GM19351 (cell line): ENCODE measurements at regions not wholly inside any gene's neighbourhood (a gene's known extent, or its start where the extent isn't known, plus 50 kb on each side); places are given as distances from the start of the nearest gene placed in this dataset.

Experiments
- ATAC-seq: cut with Tn5 transposase; IDR thresholded peaks from one replicate; pipeline ENCODE4 v1.9.1; 2021; ENCODE audit warnings: mild to moderate bottlenecking, moderate library complexity; ENCODE audit not compliant: unreplicated experiment

DNA sequence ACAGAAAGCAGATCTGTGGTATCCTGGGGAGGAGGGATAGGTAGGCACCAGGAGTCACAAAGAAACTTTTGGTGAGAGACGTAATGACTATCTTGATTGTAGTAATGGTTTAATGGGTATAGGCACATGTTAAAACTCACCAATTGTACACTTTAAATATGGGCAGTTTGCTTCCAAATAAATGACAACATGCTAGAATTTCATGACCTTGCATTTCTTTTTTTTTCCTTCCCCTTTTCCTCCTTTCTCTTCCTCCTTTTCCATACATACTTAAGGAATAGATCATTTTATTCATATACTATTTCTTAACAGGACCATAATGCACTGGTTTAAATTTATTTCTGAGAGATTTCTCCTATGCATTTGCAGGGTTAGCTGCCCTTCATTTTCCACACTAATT is 341.8 kb downstream of the TMEM182 start:
- no peak for ATAC-seq

DNA sequence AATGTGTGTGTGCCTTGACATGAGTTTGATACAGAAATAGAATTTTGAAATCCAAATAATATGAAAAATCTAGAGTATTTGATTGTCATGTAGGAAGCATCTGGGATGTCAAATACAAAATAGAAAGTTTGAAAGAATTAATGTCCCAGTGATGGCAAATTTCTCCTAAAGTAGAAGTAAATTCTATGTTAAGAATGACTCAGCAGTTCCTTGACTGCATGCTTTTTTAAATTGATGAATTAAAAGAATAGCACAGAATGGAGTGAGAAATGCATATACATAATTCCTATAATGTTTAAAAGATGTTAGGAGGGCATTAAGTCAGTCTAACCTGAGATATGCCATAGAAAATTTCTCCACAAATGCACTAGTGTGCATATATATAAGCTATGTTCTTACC is 357.5 kb downstream of the TMEM182 start:
- no peak for ATAC-seq

DNA sequence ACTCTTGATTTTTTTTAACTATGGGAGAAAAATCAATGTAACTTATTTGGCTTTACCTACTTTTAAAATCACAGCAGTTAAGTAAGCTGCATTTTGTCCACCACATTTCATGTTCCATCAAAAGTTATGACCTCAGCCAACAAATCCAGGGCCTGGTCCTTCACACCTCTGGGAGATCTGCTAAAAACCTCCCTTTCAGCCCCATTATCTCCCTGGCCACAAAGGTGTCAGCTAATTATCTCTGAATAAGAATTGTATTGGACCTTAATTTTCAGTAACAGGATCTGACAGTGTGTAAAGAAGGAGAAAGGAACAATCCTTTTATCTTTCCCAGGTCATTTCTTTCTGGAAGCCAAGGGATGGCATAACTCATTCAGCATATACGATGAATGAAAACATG is 359.3 kb downstream of the TMEM182 start:
- no peak for ATAC-seq

DNA sequence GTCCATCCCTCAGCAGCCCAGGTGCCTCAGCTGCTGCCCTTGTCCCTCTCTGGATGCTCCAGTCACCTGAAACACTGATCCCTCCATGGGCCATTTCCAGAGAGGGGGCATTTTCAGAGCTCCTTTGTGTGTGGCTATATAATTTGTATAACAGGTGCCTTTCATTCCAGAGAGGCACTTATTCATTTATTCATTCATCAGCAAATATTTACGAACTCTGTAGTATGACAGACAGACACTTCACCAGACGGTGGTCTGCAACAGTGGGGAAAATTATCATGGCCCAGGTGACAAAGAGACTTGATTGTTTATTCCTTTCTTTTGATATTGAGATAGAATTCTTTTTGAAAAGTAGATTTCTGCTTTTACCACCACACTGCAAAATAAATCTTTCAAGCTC is 361.7 kb downstream of the TMEM182 start:
- ATAC-seq, result no peak

DNA sequence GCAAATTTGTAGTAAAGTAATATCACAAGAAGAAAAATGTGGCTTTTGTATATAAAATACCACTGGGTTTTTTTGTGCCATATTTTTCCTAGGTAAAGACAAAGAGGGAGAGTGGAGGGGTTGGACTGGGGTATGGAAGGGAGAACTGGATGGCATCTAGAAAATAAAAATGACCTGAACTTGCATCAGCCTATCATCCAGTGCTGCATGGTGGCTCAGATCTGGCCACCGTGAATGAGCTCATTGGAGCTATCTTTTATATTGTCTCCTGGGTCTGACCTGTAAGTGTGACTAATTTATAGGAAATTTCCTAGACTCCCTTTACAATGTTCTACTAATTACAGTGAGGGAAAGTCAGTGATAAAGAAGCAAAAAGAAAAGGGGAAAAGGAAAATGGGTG is 369.0 kb downstream of the TMEM182 start:
- no peak for ATAC-seq

DNA sequence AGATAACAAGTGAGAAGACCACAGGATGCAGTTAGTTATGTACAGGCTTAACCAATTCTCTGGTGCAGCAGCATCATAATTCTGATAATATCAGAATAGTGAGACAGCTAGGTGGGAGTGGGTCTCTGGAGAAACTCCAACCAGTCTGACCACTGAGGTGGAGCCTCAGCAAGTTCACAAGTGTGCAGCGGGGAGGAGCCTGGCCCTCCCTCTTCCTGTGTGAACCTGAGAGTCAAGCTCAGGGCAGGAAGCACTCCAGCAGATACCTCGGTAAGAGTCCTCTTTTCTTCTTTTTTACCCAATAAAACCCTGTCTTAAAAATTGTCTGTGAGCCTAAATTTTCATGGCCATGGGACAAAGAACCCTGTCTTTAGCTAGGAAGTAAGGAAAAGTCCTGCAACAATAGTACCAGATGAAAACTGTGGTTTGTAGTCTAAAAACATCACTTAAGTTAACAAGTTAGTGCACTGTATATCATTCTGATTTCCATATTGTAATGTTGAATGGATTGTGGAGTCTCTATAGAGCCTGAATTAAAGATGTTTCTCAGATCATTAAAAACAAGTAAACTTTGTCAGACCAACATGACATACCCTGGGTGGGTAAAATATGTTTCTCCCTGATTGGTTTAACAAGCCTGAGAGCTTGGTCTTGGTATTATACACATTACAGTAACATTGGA is 370.8 kb downstream of the TMEM182 start:
- ATAC-seq, result peak; percentile 89

DNA sequence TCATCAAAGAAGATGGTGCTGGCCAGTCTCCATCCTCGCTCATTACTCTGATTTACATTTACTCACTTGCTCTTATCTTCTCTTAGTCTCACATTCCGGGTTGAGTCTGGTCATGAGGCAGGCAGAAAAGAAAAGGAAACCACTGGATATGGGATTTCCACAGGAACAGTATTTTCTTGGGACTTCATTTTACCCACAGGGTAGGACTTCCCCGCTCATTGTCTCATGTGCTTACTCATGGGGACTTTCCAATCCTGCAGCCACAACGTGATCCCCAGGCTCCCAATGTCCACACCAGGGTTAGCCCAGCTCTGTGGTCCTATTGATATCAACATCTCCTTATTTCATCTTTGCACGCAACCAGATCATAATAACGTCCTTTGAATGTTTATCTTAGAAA is 373.8 kb downstream of the TMEM182 start:
- ATAC-seq, result no peak

DNA sequence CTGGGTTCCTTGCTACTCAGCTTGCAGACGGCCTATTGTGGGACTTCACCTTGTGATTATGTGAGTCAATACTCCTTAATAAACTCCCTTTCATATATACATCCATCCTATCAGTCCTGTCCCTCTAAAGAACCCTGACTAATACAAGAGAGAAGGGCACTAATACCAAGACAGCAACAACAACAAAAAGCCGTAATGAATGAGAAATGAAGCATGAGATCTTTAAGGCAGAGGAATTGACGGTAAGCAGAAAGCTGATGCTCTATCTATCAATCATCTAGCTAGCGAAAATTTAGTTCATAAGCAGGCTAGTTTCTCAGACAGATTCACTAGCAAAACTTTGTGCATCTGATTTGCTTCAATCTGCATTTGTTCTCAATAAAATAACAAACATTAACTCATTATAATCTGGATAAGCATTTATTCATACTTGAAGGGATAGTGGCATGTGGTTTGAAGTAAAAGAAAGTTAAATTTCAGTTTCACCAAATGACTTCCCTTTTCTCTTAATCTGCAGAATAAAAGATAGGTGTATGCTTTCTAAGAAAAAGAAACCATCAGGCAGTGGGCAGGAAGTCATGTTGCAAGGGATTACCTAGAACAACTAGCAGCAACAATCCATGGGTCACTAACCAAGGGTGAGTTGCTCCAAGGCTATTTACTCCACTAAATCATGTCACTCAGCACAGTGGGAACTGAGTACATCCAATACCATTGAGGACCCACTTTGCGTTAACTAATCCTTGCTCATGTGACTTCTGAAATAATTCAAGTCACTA is 376.5 kb downstream of the TMEM182 start:
- ATAC-seq, result peak; percentile 62

DNA sequence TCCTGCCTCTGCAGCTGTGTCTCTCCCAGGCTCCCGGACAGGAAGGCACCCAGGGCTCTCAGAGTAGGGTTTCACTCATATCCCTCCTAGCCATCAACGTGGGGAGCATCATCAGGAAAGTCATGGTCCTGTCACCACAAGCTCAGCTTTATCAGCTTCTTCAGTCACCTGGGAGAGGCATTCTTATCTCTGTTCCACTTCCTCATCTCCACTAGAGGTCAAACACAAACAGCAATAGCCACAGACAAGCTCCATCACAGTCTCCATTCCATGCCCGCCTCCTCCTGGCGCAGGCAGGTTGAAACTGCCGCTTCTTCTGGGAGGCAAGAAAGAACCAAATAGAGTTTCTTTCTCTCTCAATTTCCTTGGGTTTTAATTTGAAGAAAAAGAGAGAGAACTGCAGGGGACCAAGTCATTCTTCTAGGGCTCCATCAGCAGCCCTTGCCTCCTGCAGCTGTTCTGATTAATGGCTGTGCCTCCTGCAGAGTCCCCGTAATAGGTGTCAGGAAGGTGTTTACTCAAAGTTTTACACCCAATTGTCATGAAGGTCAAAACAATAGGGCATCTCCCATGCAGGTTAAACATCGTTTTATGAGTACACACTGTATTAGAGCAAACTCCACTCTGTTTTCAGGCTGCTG is 377.9 kb downstream of the TMEM182 start:
- ATAC-seq, result no peak

DNA sequence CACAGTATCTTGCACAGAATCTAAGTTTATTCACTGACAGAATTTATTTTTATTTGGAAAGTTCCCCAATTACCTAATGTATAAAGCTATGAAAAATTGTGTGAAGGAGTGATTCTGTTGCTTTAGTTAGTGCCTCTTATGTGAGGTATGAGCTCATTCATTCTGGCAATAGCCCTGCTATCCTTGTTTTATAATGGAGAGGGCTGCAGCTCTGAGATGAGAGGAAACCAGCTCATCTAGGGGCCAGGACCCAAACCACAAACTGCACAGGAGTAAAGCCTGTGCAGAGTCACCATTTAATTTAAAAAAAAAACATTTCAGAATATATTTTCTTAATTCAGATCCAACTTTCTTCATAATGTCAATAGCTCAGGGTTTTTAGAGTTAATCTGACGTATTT is 383.0 kb downstream of the TMEM182 start:
- no peak for ATAC-seq

DNA sequence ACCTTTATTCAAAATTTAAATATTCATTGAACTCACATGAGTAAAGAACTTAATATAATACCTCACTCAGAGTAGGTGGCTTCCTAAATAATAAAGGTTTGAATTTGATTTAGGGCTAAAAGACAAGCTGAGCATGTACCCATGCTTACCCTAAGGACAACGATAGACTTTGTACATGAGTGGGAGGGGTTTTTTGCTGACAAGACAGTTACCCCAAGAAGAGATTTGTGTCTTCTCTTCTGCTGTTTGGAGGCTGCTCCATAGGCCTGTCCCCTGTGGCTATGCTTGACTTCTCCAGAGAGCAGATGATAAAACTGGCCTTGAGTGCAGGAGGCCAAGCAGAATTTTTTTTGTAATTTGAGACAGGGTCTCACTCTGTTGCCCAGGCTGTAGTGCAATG is 383.9 kb downstream of the TMEM182 start:
- ATAC-seq, result no peak

DNA sequence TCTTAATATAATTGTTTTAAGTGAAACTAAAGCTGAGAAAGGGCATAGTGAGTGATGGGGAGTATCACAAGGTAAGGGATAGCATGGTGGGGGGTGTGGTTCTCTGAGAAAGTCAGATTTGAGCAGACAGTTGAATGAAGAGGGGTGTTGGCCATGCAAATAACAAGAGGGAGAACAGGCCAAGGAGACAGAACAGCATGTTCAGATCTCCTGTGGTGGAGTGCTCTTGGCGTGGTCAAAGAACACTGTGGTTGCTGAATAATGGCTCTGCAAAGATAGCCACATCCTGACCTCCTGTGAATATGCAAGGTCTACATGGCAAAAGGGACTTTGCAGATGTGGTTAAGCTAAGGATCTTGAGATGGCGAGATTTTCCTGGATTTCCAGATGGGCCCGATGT is 389.2 kb downstream of the TMEM182 start:
- ATAC-seq, result no peak

DNA sequence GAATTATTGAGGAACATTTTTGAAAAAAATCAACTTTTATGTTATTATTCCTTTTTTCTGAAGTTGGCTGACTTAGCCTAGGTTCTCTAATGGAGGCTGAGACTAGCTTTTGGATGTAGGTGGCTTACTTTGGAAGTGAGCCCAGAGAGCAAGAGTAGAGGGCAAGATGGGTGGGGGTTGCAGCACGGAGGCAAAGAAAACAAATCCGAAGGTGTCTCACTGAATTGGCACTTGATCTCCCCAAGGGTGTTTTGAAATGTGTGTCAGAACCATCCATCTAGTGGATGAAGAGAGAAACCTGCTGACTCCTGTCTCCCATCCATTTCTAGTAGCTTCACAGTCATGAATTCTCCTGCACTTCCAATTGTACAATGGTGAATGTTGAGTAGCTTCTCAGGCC is 390.7 kb downstream of the TMEM182 start:
- ATAC-seq, result no peak

DNA sequence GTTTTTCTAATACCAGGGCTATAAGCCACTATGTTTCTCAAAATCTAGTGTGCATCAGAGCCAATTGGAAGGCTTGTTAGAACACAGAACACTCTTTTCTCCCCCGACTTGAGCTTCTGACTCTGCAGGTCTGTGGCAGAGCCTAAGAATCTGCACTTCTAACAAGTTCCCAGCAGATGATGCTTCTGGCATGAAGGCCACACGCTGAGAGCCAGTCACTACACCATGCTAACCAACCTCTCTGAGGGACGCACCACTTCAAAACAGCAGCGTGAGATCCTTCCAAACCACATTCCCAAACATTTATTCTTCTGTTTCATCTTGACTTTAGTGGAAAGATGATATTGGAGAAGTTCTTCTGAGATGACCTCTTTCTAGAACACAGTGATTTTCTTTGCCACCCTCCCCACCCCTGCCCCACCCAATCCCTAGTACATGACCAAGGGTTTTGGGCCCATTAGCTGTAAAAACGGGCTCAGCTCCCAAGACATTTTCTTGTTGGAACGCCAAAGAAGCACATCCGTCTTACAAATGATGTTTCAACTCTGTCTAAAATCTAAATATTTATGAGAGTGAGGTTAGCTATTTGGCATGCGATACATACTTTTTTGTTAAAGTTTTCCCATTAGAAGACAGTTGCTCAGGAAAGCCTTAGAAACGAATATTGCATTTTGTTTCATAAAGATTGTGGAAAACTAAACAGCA is 391.9 kb downstream of the TMEM182 start:
- ATAC-seq, result no peak

DNA sequence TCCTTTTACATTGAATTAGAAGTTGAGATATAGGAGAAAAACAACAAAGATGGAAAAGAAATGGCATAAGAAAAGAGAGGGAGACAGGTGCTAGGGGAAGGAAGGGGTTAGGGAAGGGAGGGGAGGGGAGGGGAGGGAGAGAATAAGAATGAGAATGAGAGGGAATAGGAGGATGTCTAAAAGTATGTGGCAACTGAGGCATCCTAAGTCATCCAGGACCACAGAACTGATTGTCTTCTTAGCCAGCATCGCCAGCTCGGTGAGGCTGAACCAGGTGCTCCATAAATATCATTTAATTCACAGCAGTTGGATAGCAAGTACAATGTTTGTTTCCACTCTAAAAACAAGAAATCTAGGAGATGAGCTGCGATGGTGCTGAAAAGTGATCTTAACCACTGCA is 393.5 kb downstream of the TMEM182 start:
- ATAC-seq, result no peak

DNA sequence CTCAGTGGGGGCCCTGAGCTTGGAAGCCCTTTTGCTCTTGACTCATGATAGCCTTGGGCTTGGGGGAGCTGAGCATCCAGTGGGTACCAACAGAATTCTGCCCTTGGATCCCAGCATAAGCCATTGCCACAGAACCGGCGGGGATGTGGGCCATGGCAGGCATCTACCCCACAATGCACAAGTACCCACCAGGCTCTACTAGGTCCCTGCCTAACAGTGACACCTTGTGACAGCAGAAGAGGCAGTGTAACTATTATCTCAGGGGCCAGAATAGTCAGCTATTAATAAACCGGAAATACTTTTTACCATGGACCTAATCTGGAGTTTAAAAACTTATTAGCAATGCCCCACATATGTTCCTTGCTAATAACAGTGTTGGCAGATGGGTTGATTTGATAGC is 397.2 kb downstream of the TMEM182 start:
- no peak for ATAC-seq

DNA sequence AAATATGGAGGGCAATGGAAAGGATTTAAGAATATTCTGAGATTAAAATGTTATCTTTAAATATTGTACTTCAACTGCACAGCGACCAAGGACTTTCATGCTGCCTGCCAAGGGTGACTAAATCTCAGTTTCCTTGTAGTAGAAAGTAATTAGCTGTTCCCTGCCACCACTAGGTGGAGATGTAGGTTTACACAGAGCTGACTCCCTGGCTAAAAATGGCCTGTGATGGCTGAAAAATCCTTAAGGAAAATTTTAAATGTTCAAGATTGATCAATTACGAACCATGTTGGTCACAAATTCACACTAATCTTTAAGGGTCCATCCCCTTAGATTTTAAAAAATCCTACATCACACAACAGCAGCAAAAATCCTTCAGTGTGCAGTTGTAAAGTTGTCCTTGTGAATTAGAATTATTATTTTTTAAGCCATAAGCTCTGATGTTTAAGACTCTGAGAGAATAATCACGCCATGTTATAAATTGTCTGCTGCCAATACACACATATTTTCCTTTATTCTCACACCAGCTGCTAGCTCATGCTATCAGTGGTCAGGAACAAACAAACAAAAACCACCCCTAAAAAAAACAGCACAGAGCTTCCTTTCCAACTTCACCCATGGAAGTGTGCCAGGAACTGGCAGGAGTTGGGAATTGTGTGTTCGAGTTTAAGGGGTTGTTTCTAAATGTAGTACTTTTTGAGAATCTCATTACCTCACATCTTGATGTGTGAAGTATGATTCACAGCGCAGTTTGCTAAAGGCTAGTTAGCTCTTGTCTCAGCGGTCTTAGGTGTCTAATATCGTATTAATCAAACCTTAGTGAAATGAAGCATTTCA is 399.8 kb downstream of the TMEM182 start:
- ATAC-seq, result peak; percentile 83

DNA sequence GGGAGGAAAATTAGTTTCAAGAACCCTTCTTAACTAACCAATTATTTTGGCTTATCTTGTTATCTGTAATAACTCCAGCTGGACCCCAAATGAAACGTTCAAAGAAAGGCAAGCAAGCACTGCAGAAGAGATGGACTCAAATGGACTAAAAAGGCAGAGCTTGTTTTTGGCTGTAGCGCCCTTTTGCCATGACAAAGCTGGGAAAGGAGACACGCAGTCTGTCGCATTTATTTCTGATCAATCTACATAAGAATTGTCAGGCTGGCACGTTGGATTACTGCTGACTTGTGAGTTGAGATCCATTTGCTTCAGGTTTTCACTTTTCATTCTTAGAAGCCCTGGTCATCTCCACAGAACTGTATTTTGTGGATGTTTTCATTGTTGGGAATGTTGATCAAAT is 402.9 kb downstream of the TMEM182 start:
- no peak for ATAC-seq

DNA sequence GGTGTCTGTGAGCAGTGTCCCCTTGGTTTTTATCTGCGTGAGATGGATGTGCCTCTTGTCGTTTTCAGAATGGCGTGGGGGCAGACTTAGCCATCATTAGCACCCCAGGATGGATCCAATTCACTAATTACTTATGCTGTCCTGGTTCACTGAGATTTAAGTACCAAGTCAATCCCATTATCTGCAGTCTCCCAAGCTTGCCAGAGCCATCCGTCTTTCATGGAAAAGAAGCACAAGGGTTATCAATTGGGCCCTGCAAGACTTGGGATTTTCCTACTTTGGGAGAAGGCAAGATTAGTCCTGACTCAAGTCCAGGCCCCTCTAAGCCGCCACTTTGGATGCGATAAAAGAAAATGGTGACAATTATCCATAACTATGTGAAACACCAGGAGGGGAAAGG is 404.0 kb downstream of the TMEM182 start:
- no peak for ATAC-seq

DNA sequence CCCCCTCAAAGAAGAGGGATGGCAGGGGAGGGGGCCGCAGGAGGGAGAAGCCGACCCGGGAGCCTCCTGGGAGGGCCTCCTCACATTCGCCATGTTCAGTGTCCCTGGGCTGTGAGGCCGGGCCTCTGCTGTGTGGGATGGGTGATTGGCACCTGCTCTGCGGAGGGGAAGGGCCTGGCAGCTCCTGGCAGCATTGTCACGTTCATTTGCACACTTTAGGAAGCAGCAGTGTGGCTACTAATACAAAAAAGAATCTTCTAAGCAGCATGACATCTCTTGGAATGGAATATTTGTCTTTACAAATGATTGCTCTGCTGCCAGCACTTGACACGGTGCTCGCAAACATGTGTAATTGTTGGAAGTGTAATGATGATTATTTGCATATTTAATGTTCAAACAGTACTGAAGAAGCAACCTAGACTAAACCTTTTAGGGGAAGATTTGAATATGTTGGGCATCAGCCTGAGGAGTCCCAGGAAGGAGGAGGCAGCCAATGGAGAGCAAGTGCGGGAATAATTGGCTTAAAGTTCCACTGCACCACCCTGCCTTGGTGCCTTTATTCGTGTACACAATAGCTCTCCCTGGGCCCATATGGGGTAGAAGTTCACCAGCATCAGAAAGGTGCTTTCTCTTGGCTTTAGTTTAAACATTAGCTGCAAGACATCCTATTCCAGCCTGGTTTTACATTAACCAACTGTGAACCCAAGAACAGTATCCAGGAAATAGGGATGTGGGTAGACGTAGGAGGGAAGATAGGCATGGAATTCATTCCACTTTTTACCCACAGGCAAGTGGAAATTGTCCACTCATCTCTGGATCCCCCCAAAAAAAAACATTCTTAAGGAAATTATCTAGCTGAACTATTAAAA is 404.9 kb downstream of the TMEM182 start:
- no peak for ATAC-seq
